HCT116 (cell line): ENCODE measurements at regions not wholly inside any gene's neighbourhood (a gene's known extent, or its start where the extent isn't known, plus 50 kb on each side); places are given as distances from the start of the nearest gene placed in this dataset.

Experiments used
- ATAC-seq: fragments of 200-7000 bp; cut with Tn5 transposase; 2 replicates; pipeline ENCODE4 v1.9.1; 2020; ENCODE audit warnings: mild to moderate bottlenecking, moderate library complexity
- BruUV-seq: library from RNA; stranded (reverse); fragments of 400-500 nt; replicated peaks from 2 replicates; lab custom pipeline; 2021; lab: Mats Ljungman, UMichigan
- CTCF ChIA-PET: fragments of 300-600 bp; sonication (Branson Sonifier 250); formaldehyde crosslinking; loops from one replicate; lab custom pipeline; 2021; ENCODE audit warnings: antibody characterized with exemption; lab: Charles Lee
- POLR2A ChIA-PET: fragments of 300-600, 350-600 bp; sonication (Branson Sonifier 250); formaldehyde crosslinking; loops from one replicate; lab custom pipeline; 2021; ENCODE audit warnings: antibody characterized with exemption; lab: Charles Lee
- RAD21 ChIA-PET, 2 experiments: fragments of 300-600 bp; sonication (Branson Sonifier 250); formaldehyde crosslinking; loops; one replicate each; lab custom pipeline; 2023; ENCODE audit warnings: low total read pairs in 2 of 2; ENCODE audit not compliant: uncharacterized antibody in 2 of 2, unreplicated experiment in 2 of 2, low non-redundant PET in 1 of 2; lab: Charles Lee
- DNase-seq: peaks from one replicate; pipeline ENCODE4 v3.0.0-alpha.2; 2010; ENCODE audit warnings: low read depth, low spot score
- H2AFZ ChIP-seq: fragments of 200-600 bp; shearing (Covaris generic), sonication (generic); 2 replicates; pipeline ENCODE4 v1.6.1; 2017; ENCODE audit warnings: low read depth, mixed run types, mixed read lengths, antibody characterized with exemption, low read length; ENCODE audit not compliant: poor library complexity, severe bottlenecking
- H3K27ac ChIP-seq: 2 replicates; pipeline ENCODE4 v1.5.1; 2012; ENCODE audit warnings: low read depth, low read length
- H3K27me3 ChIP-seq: fragments of 200-600 bp; sonication (generic); 2 replicates; pipeline ENCODE4 v1.6.1; 2016; ENCODE audit warnings: mixed run types, low read length, mixed read lengths; ENCODE audit not compliant: insufficient read depth
- H3K36me3 ChIP-seq, 2 experiments: fragments of 200-500 bp in 1 of 2; fragments of 200-600 bp in 1 of 2; sonication (Bioruptor generic) in 1 of 2; sonication (generic) in 1 of 2; 2 replicates each; pipeline versions ENCODE4 v1.5.1 to v1.6.1; 2014 to 2016; ENCODE audit warnings: low read length in 2 of 2, inconsistent platforms in 1 of 2, mixed read lengths in 1 of 2, mixed run types in 1 of 2; ENCODE audit not compliant: insufficient read depth in 2 of 2, control insufficient read depth in 1 of 2
- H3K4me1 ChIP-seq, 2 experiments: fragments of 200-600 bp in 1 of 2; sonication (generic) in 1 of 2; 2 replicates each; pipeline versions ENCODE4 v1.5.1 to v1.6.1; 2012 to 2017; ENCODE audit warnings: low read length in 2 of 2, inconsistent platforms in 1 of 2, mild to moderate bottlenecking in 1 of 2, mixed read lengths in 1 of 2, mixed run types in 1 of 2, moderate library complexity in 1 of 2; ENCODE audit not compliant: insufficient read depth in 2 of 2, control insufficient read depth in 1 of 2
- H3K4me2 ChIP-seq: fragments of 200-600 bp; sonication (generic); 2 replicates; pipeline ENCODE4 v1.6.1; 2017; ENCODE audit warnings: mixed run types, low read length, mixed read lengths
- H3K4me3 ChIP-seq, 2 experiments: fragments of 200-600 bp in 1 of 2; sonication (generic) in 1 of 2; replicated peaks in 1 of 2; 2 replicates each; pipeline ENCODE4 v1.5.1; 2011 to 2016; ENCODE audit warnings: low read length in 2 of 2, control low read depth in 1 of 2, low read depth in 1 of 2, mild to moderate bottlenecking in 1 of 2, mixed read lengths in 1 of 2, mixed run types in 1 of 2
- H3K79me2 ChIP-seq: fragments of 200-600 bp; sonication (generic); 2 replicates; pipeline ENCODE4 v1.6.1; 2017; ENCODE audit warnings: mild to moderate bottlenecking, mixed run types, low read length, moderate library complexity, mixed read lengths; ENCODE audit not compliant: insufficient read depth
- H3K9ac ChIP-seq: fragments of 200-600 bp; sonication (generic); 2 replicates; pipeline ENCODE4 v1.6.1; 2016; ENCODE audit warnings: low read length, mixed read lengths
- H3K9me2 ChIP-seq: fragments of 200-600 bp; sonication (generic), shearing (Covaris generic); 2 replicates; pipeline ENCODE4 v1.6.1; 2017; ENCODE audit warnings: mixed run types, mild to moderate bottlenecking, moderate library complexity; ENCODE audit not compliant: insufficient read depth
- H3K9me3 ChIP-seq, 2 experiments: fragments of 200-500 bp in 1 of 2; fragments of 200-600 bp in 1 of 2; sonication (Bioruptor generic) in 1 of 2; sonication (generic) in 1 of 2; 2 replicates each; pipeline ENCODE4 v1.6.1; 2014 to 2017; ENCODE audit warnings: low read length in 2 of 2, mixed read lengths in 2 of 2, inconsistent platforms in 1 of 2, low read depth in 1 of 2, mild to moderate bottlenecking in 1 of 2, mixed run types in 1 of 2, moderate library complexity in 1 of 2; ENCODE audit not compliant: control insufficient read depth in 1 of 2, insufficient read depth in 1 of 2
- H4K20me1 ChIP-seq: fragments of 200-600 bp; sonication (generic), shearing (Covaris generic); 2 replicates; pipeline ENCODE4 v1.6.1; 2017; ENCODE audit warnings: mixed run types, mild to moderate bottlenecking, moderate library complexity; ENCODE audit not compliant: insufficient read depth
- CBX3 ChIP-seq: IDR thresholded peaks from 2 replicates; pipeline ENCODE4 v1.6.1; 2012; ENCODE audit warnings: low read depth
- CEBPB ChIP-seq: IDR thresholded peaks from 2 replicates; pipeline ENCODE4 v1.6.1; 2012; ENCODE audit warnings: low read depth
- EGR1 ChIP-seq: IDR thresholded peaks from 2 replicates; pipeline ENCODE4 v1.6.1; 2012; ENCODE audit warnings: low read depth
- ELF1 ChIP-seq: IDR thresholded peaks from 2 replicates; pipeline ENCODE4 v1.6.1; 2012; ENCODE audit warnings: low read depth, borderline replicate concordance
- EZH2 ChIP-seq: fragments of 200-600 bp; sonication (generic); IDR thresholded peaks from 2 replicates; pipeline ENCODE4 v1.6.1; 2017; ENCODE audit warnings: antibody characterized with exemption, mixed run types
- POLR2A ChIP-seq: IDR thresholded peaks from 2 replicates; pipeline ENCODE4 v1.7.0; 2011; ENCODE audit warnings: borderline replicate concordance; ENCODE audit not compliant: insufficient read depth, insufficient read length; ENCODE audit errors: extremely low read depth
- TCF7L2 ChIP-seq: IDR thresholded peaks from 2 replicates; pipeline ENCODE4 v1.7.0; 2011; ENCODE audit warnings: borderline replicate concordance, inconsistent platforms; ENCODE audit not compliant: insufficient read depth, insufficient read length; ENCODE audit errors: extremely low read depth
- ZNF274 ChIP-seq: fragments of 200-500 bp; sonication (Bioruptor generic); IDR thresholded peaks from 2 replicates; pipeline ENCODE4 v1.6.1; 2014; ENCODE audit warnings: mild to moderate bottlenecking, low read depth, low read length, inconsistent platforms
- intact Hi-C: fragments of 100-400 bp; cut with micrococcal nuclease; formaldehyde crosslinking; loops from 2 replicates; pipeline ENCODE4 v1.10.0; 2022
- TF ChIP-seq, protein P1 (sequence below): IDR thresholded peaks from 2 replicates; pipeline ENCODE4 v1.6.1; 2012
- TF ChIP-seq, protein P2 (sequence below): IDR thresholded peaks from 2 replicates; pipeline ENCODE4 v1.6.1; 2011; ENCODE audit warnings: mild to moderate bottlenecking, low read length, moderate library complexity; ENCODE audit not compliant: insufficient replicate concordance; ENCODE audit errors: extremely low read depth
- TF ChIP-seq, protein P3 (sequence below): IDR thresholded peaks from 2 replicates; pipeline ENCODE4 v1.6.1; 2012

DNA sequence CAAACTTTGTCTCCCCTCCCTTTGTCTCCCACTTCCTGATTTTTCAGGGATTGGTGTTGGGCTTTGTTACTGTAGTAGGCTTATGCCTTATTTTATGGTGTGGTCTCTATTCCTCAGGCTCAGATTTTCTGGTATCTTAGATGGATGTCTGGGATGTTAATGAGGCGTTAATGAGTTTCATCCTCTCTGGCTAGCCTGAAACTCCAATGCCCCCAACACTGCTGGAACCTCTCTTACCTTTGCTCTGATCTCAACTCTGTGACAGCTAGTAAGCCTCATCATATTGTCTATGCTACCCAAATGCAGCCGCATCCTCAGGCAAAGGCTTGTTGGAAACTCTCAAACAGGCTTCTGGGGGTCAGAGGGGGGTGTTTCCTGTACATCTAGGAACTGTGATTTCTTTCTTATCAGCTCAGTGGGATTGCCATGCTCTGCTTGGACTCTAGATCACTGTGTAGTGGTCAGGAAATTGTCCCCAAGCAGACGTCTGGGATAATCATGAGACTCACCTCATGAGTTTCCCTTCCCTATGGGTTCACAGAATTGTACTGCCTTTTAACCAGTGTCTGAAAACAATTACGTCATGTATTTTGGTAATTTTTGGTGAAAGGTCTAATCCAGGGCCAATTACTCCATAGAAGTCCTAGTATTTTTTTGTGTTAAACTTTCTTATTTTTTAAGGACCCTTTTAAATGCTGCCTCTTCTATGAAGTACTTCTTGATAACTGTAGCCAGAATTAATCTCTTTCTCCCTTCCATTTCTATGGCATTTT lies 88.8 kb upstream of the TRPC7 start:
- no peaks in the 10 kb centered on the region for H3K9me3 ChIP-seq
- POLR2A ChIA-PET = no interaction called here
- H3K9me2 ChIP-seq = no peaks in the 10 kb centered on the region
- intact Hi-C loops = no loop called here
- no peak overlapping the region for H3K4me2 ChIP-seq
- CTCF ChIA-PET = no interaction called here
- no peaks in the 10 kb centered on the region for H3K79me2 ChIP-seq
- ATAC-seq = no peak
- H3K36me3 ChIP-seq = no peaks in the 10 kb centered on the region
- H3K4me3 ChIP-seq = no peak overlapping the region
- H4K20me1 ChIP-seq = no peaks in the 10 kb centered on the region
- no peak overlapping the region for H2AFZ ChIP-seq
- DNase-seq = no peak
- H3K9ac ChIP-seq = no peak overlapping the region
- H3K4me1 ChIP-seq = no peaks in the 10 kb centered on the region
- RAD21 ChIA-PET = no interaction called here
- no peak overlapping the region for H3K27ac ChIP-seq
- TF ChIP-seq CBX3 = no peak
- TF ChIP-seq, protein P1, sequence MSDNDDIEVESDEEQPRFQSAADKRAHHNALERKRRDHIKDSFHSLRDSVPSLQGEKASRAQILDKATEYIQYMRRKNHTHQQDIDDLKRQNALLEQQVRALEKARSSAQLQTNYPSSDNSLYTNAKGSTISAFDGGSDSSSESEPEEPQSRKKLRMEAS = no peak
- TF ChIP-seq ZNF274 = no peak
- TF ChIP-seq, protein P2, sequence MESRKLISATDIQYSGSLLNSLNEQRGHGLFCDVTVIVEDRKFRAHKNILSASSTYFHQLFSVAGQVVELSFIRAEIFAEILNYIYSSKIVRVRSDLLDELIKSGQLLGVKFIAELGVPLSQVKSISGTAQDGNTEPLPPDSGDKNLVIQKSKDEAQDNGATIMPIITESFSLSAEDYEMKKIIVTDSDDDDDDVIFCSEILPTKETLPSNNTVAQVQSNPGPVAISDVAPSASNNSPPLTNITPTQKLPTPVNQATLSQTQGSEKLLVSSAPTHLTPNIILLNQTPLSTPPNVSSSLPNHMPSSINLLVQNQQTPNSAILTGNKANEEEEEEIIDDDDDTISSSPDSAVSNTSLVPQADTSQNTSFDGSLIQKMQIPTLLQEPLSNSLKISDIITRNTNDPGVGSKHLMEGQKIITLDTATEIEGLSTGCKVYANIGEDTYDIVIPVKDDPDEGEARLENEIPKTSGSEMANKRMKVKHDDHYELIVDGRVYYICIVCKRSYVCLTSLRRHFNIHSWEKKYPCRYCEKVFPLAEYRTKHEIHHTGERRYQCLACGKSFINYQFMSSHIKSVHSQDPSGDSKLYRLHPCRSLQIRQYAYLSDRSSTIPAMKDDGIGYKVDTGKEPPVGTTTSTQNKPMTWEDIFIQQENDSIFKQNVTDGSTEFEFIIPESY = no peak
- TF ChIP-seq EGR1 = no peak
- TF ChIP-seq, protein P3, sequence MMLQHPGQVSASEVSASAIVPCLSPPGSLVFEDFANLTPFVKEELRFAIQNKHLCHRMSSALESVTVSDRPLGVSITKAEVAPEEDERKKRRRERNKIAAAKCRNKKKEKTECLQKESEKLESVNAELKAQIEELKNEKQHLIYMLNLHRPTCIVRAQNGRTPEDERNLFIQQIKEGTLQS = no peak
- no peak for TF ChIP-seq POLR2A
- no peak for TF ChIP-seq ELF1
- TF ChIP-seq EZH2 = no peak
- TF ChIP-seq TCF7L2 = no peak
- TF ChIP-seq CEBPB = no peak
- TF ChIP-seq, all 23 proteins: peak for 0
- 0 out of 2 replicates have a peak, but pooled peaks cover 4% of the 10 kb centered on the region for H3K27me3 ChIP-seq
- no TSS peak for BruUV-seq
